ENCODE measurements at regions not wholly inside any gene's neighbourhood (a gene's known extent, or its start where the extent isn't known, plus 50 kb on each side); places are given as distances from the start of the nearest gene placed in this dataset.

GRCh38 chr2:215527736-215528135 lies 91.9 kb upstream of the FN1 start:
- TF ChIP-seq SP1 (IDR thresholded peaks at IDR 0.05) = no peak
- no peak for TF ChIP-seq EGR1 (IDR thresholded peaks at IDR 0.05; ENCODE audit: low read depth in 2 of 2)
- TF ChIP-seq FOXA2 (IDR thresholded peaks at IDR 0.05) = no peak
- no peak for TF ChIP-seq TAF1 (conservative IDR thresholded peaks at IDR 0.05)
- TF ChIP-seq MAX (IDR thresholded peaks at IDR 0.05) = no peak
- no peak for TF ChIP-seq RAD21 (IDR thresholded peaks at IDR 0.05)
- no peak for TF ChIP-seq REST (IDR thresholded peaks at IDR 0.05)
- WGBS = 88% methylated on average over 1 of the region's 1 CpG
- Histone ChIP-seq H3K27me3 (ENCODE audit: control insufficient read depth in 4 of 4, insufficient read depth in 4 of 4, low read length in 3 of 4) (no peaks in the 10 kb centered on the region), H3K36me3 (ENCODE audit: control insufficient read depth in 4 of 4, insufficient read depth in 3 of 4, low read depth in 1 of 4, low read length in 3 of 4) (no peaks in the 10 kb centered on the region), H3K4me1 (ENCODE audit: control insufficient read depth in 4 of 4, insufficient read depth in 4 of 4, low read length in 3 of 4) (no peaks in the 10 kb centered on the region), H3K4me3 (ENCODE audit: low read depth in 1 of 3, low read length in 3 of 3) (no peak overlapping the region), H3K9me3 (ENCODE audit: control insufficient read depth in 4 of 4, low read length in 3 of 4) (no peaks in the 10 kb centered on the region), H3K9ac (ENCODE audit: low read depth in 1 of 2, low read length in 2 of 2) (no peak overlapping the region), H3K27ac (ENCODE audit: low read depth in 1 of 2, low read length in 2 of 2) (no peak overlapping the region)
- DNase-seq (ENCODE audit: low spot score) = no peak

GRCh38 chr2:215526341-215526740 lies 90.5 kb upstream of the FN1 start:
- Histone ChIP-seq H3K4me1 (ENCODE audit: control insufficient read depth in 4 of 4, insufficient read depth in 4 of 4, low read length in 3 of 4) (no peaks in the 10 kb centered on the region), H3K27ac (ENCODE audit: low read depth in 1 of 2, low read length in 2 of 2) (no peak overlapping the region), H3K27me3 (ENCODE audit: control insufficient read depth in 4 of 4, insufficient read depth in 4 of 4, low read length in 3 of 4) (no peaks in the 10 kb centered on the region), H3K4me3 (ENCODE audit: low read depth in 1 of 3, low read length in 3 of 3) (no peak overlapping the region), H3K9me3 (ENCODE audit: control insufficient read depth in 4 of 4, low read length in 3 of 4) (no peaks in the 10 kb centered on the region), H3K36me3 (ENCODE audit: control insufficient read depth in 4 of 4, insufficient read depth in 3 of 4, low read depth in 1 of 4, low read length in 3 of 4) (no peaks in the 10 kb centered on the region), H3K9ac (ENCODE audit: low read depth in 1 of 2, low read length in 2 of 2) (no peak overlapping the region)
- no peak for DNase-seq (ENCODE audit: low spot score)
- 96% methylated on average over 4 of the region's 4 CpGs for WGBS
- TF ChIP-seq FOXA1 (IDR thresholded peaks at IDR 0.05) (no peak), SP1 (IDR thresholded peaks at IDR 0.05) (no peak), JUND (IDR thresholded peaks at IDR 0.05) (no peak), CTCF (IDR thresholded peaks at IDR 0.05; ENCODE audit: low read depth, low read length, missing input control) (no peak), EGR1 (IDR thresholded peaks at IDR 0.05; ENCODE audit: low read depth in 2 of 2) (no peak), REST (IDR thresholded peaks at IDR 0.05) (no peak), TAF1 (conservative IDR thresholded peaks at IDR 0.05) (no peak), HNF4A (conservative IDR thresholded peaks at IDR 0.05) (no peak), ATF3 (IDR thresholded peaks at IDR 0.05) (no peak), RAD21 (IDR thresholded peaks at IDR 0.05) (no peak), HNF4G (IDR thresholded peaks at IDR 0.05) (no peak), RXRA (IDR thresholded peaks at IDR 0.05) (no peak), ZBTB33 (IDR thresholded peaks at IDR 0.05) (no peak), YY1 (IDR thresholded peaks at IDR 0.05) (no peak), NR2F2 (IDR thresholded peaks at IDR 0.05) (no peak), GABPA (IDR thresholded peaks at IDR 0.05 in 1 of 2, conservative IDR thresholded peaks at IDR 0.05 in 1 of 2) (no peak)

All from liver (tissue), 8 donors.